ENCODE measurements at regions not wholly inside any gene's neighbourhood (a gene's known extent, or its start where the extent isn't known, plus 50 kb on each side); places are given as distances from the start of the nearest gene placed in this dataset.

GRCh38 chr2:151186011-151186410 lies 75.7 kb downstream of the RBM43 start:
- Histone ChIP-seq H3K9me3 (no peaks in the 10 kb centered on the region), H3K27ac (no peak overlapping the region), H3K27me3 (no peaks in the 10 kb centered on the region), H3K36me3 (no peaks in the 10 kb centered on the region), H3K4me3 (no peak overlapping the region), H3K4me1 (no peaks in the 10 kb centered on the region)
- no peak for ATAC-seq
- WGBS, 2 donors (ENCODE audit: low coverage in 1 of 2), result 92 to 94% methylated on average over 13 to 15 of the region's 15 CpGs
- TF ChIP-seq, protein P1, sequence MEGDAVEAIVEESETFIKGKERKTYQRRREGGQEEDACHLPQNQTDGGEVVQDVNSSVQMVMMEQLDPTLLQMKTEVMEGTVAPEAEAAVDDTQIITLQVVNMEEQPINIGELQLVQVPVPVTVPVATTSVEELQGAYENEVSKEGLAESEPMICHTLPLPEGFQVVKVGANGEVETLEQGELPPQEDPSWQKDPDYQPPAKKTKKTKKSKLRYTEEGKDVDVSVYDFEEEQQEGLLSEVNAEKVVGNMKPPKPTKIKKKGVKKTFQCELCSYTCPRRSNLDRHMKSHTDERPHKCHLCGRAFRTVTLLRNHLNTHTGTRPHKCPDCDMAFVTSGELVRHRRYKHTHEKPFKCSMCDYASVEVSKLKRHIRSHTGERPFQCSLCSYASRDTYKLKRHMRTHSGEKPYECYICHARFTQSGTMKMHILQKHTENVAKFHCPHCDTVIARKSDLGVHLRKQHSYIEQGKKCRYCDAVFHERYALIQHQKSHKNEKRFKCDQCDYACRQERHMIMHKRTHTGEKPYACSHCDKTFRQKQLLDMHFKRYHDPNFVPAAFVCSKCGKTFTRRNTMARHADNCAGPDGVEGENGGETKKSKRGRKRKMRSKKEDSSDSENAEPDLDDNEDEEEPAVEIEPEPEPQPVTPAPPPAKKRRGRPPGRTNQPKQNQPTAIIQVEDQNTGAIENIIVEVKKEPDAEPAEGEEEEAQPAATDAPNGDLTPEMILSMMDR (IDR thresholded peaks at IDR 0.05), result no peak
- no peak for TF ChIP-seq POLR2AphosphoS5 (IDR thresholded peaks at IDR 0.05)
- TF ChIP-seq POLR2A (IDR thresholded peaks at IDR 0.05), result no peak
- no peak for TF ChIP-seq EP300 (IDR thresholded peaks at IDR 0.05)

DNA sequence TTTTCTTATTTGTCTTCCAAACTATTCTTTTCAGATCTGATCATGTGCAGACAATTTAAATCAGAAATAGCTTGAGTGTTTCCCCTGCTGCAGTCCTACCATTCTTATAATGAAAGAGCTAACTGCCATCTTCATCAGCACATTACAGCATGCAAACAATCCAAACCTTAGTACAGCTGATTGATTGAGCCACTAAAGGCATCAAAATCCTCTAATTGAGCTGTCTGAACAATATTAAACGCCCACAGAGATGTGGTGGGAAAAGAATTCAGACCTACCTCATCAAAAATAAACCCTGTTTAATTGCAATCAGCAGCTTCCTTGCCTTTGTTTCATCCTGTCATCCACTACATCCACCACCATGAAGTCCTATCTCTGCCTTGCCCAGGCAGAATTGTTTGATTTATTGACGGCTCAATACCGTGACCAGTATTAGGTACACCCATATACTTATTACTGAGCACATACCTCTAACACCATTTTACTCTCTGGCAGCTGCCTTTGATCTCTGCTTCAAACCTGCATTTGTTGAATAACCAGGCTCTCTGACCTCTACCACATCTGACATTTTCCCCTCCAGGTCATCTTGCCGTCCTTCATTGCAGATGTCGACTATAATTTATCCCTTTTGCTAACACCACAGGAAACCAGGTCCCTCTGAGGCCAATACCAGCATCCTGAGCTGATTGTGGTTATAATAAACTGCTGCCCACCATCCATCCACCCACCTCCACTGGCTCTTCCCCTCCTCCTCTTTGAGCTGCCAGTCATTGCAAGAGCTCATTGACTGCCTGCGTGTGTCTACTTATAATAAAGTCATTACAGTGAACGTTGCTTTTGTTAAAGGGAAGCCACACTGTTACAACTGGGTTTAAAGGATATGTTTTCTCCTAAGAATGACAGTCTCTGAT lies 78.5 kb downstream of the RBM43 start:
- H3K4me3 ChIP-seq, result no peak overlapping the region
- no peak overlapping the region for H3K27ac ChIP-seq
- no peaks in the 10 kb centered on the region for H3K36me3 ChIP-seq
- TF ChIP-seq EP300 (IDR thresholded peaks at IDR 0.05) (no peak), POLR2AphosphoS5 (IDR thresholded peaks at IDR 0.05) (no peak), POLR2A (IDR thresholded peaks at IDR 0.05) (no peak)
- TF ChIP-seq, protein P1 (IDR thresholded peaks at IDR 0.05), result no peak
- H3K4me1 ChIP-seq, result no peaks in the 10 kb centered on the region
- no peak for ATAC-seq
- WGBS, 2 donors (ENCODE audit: low coverage in 1 of 2), result 65 to 77% methylated on average over 7 of the region's 7 CpGs
- no peaks in the 10 kb centered on the region for H3K9me3 ChIP-seq
- no peaks in the 10 kb centered on the region for H3K27me3 ChIP-seq

DNA sequence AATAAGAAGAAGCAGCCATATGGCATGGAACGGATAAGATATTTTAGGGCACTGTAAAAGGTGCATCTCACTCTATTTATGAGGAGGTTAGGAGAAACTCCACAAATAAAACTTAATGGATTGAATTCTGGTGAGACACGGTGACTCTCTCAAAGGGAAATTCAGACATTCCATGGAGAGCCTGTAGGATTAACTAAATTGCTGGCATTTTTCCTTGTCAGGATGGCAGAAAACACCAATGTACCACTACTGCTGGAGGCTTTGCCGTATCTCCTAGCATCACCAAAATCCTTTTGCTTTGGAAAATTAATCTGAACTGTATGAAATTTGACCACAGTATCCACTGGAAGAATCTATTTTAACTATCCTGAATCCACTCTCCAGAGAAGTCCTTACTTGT lies 79.3 kb downstream of the RBM43 start:
- ATAC-seq, result no peak
- Histone ChIP-seq H3K4me3 (no peak overlapping the region), H3K27ac (no peak overlapping the region), H3K4me1 (no peaks in the 10 kb centered on the region), H3K27me3 (no peaks in the 10 kb centered on the region), H3K36me3 (no peaks in the 10 kb centered on the region), H3K9me3 (no peaks in the 10 kb centered on the region)
- TF ChIP-seq POLR2AphosphoS5 (IDR thresholded peaks at IDR 0.05) (no peak), EP300 (IDR thresholded peaks at IDR 0.05) (no peak), POLR2A (IDR thresholded peaks at IDR 0.05) (no peak)
- TF ChIP-seq, protein P1 (IDR thresholded peaks at IDR 0.05), result no peak
- 88 to 97% methylated on average over 2 of the region's 3 CpGs for WGBS, 2 donors (ENCODE audit: low coverage in 1 of 2)

- Histone ChIP-seq H3K36me3 (no peaks in the 10 kb centered on the region), H3K4me1 (no peaks in the 10 kb centered on the region), H3K27ac (no peak overlapping the region), H3K27me3 (no peaks in the 10 kb centered on the region), H3K4me3 (no peak overlapping the region), H3K9me3 (no peaks in the 10 kb centered on the region)
- TF ChIP-seq, protein P1 (IDR thresholded peaks at IDR 0.05), result no peak
- no peak for TF ChIP-seq POLR2A (IDR thresholded peaks at IDR 0.05)
- no peak for TF ChIP-seq EP300 (IDR thresholded peaks at IDR 0.05)
- TF ChIP-seq POLR2AphosphoS5 (IDR thresholded peaks at IDR 0.05), result no peak
- 80 to 81% methylated on average over 3 to 6 of the region's 6 CpGs for WGBS, 2 donors (ENCODE audit: low coverage in 1 of 2)
- no peak for ATAC-seq
Observed at GRCh38 chr2:151181524-151181923, 80.1 kb downstream of the RBM43 start.

- no peak for TF ChIP-seq POLR2AphosphoS5 (IDR thresholded peaks at IDR 0.05)
- TF ChIP-seq POLR2A (IDR thresholded peaks at IDR 0.05), result no peak
- TF ChIP-seq, protein P1 (IDR thresholded peaks at IDR 0.05), result no peak
- TF ChIP-seq EP300 (IDR thresholded peaks at IDR 0.05), result no peak
- ATAC-seq, result no peak
- Histone ChIP-seq H3K9me3 (no peaks in the 10 kb centered on the region), H3K36me3 (no peaks in the 10 kb centered on the region), H3K4me3 (no peak overlapping the region), H3K27me3 (no peaks in the 10 kb centered on the region), H3K27ac (no peak overlapping the region), H3K4me1 (no peaks in the 10 kb centered on the region)
- 92 to 93% methylated on average over 3 of the region's 3 CpGs for WGBS, 2 donors (ENCODE audit: low coverage in 1 of 2)
Observed at GRCh38 chr2:151180123-151180522, 81.5 kb downstream of the RBM43 start.

Measured in gastroesophageal sphincter (tissue), 4 donors.